ENCODE measurements at regions not wholly inside any gene's neighbourhood (a gene's known extent, or its start where the extent isn't known, plus 50 kb on each side); places are given as distances from the start of the nearest gene placed in this dataset.

GRCh38 chr13:76600081-76600480, 286.1 kb downstream of the KCTD12 start:
- no peaks in the 10 kb centered on the region for H3K9me3 ChIP-seq (ENCODE audit: insufficient read depth in 2 of 2, low read depth in 1 of 2, low read length in 1 of 2)
- H4K20me1 ChIP-seq (replicated peaks in 1 of 2; ENCODE audit: control insufficient read depth in 1 of 2, insufficient read depth in 2 of 2, low read length in 2 of 2), result no peaks in the 10 kb centered on the region
- H3K27ac ChIP-seq (ENCODE audit: low read depth, low read length), result no peak overlapping the region
- H3K9ac ChIP-seq (replicated peaks in 1 of 4; ENCODE audit: extremely low read depth in 1 of 4, low read depth in 3 of 4, low read length in 3 of 4), result no peak overlapping the region
- ChIA-PET CTCF (ENCODE audit: partially characterized antibody) (no interaction called here), POLR2A (ENCODE audit: partially characterized antibody) (no interaction called here)
- no peak overlapping the region for H2BK5ac ChIP-seq (ENCODE audit: low read depth, low read length)
- H4K91ac ChIP-seq (replicated peaks; ENCODE audit: insufficient read length, low read length), result no peak overlapping the region
- H3K14ac ChIP-seq (ENCODE audit: insufficient read length), result no peak overlapping the region
- H4K5ac ChIP-seq (ENCODE audit: insufficient read length, low read depth, low read length), result no peak overlapping the region
- H3K4ac ChIP-seq (replicated peaks; ENCODE audit: insufficient read length, low read depth, low read length), result no peak overlapping the region
- H2BK12ac ChIP-seq (ENCODE audit: low read depth, low read length), result no peak overlapping the region
- H3K23ac ChIP-seq (ENCODE audit: insufficient read length), result no peak overlapping the region
- H3K18ac ChIP-seq (ENCODE audit: extremely low read depth, low read length), result no peak overlapping the region
- H3K4me3 ChIP-seq (ENCODE audit: extremely low read depth in 1 of 4, insufficient read depth in 2 of 4, low read depth in 3 of 4, low read length in 4 of 4), result no peak overlapping the region
- no peak overlapping the region for H2BK15ac ChIP-seq (ENCODE audit: low read length)
- no peak overlapping the region for H3K56ac ChIP-seq (replicated peaks; ENCODE audit: insufficient read length, low read depth, low read length)
- no peak overlapping the region for H2AFZ ChIP-seq (ENCODE audit: low read length)
- DNase-seq (ENCODE audit: low read depth in 1 of 2, low spot score in 2 of 2), result no peak
- no peaks in the 10 kb centered on the region for H3K36me3 ChIP-seq (ENCODE audit: control insufficient read depth in 2 of 4, insufficient read depth in 4 of 4, low read length in 3 of 4)
- no peak overlapping the region for H4K8ac ChIP-seq (ENCODE audit: extremely low read depth, insufficient read depth, low read length)
- TF ChIP-seq CBX8 (IDR thresholded peaks at IDR 0.05; ENCODE audit: borderline replicate concordance, low read depth, low read length), result no peak
- TF ChIP-seq SP2 (IDR thresholded peaks at IDR 0.05; ENCODE audit: low read length), result no peak
- no peak for TF ChIP-seq SAP30 (IDR thresholded peaks at IDR 0.05; ENCODE audit: insufficient read depth, insufficient replicate concordance, low read length)
- TF ChIP-seq CHD1 (IDR thresholded peaks at IDR 0.05; ENCODE audit: low read depth, low read length), result no peak
- no peak for TF ChIP-seq SIN3A (conservative IDR thresholded peaks at IDR 0.05 in 1 of 2, IDR thresholded peaks at IDR 0.05 in 1 of 2; ENCODE audit: low read depth in 1 of 2, low read length in 2 of 2)
- no peak for TF ChIP-seq POLR2A (IDR thresholded peaks at IDR 0.05; ENCODE audit: control extremely low read depth in 1 of 2, low read depth in 2 of 2, low read length in 2 of 2)
- TF ChIP-seq SIX5 (IDR thresholded peaks at IDR 0.05; ENCODE audit: low read depth, low read length), result no peak
- TF ChIP-seq TAF1 (IDR thresholded peaks at IDR 0.05; ENCODE audit: low read depth, low read length), result no peak
- FAIRE-seq, result no peak
- H3K4me2 ChIP-seq (ENCODE audit: insufficient read depth in 1 of 2, low read depth in 2 of 2, low read length in 2 of 2), result no peak overlapping the region
- H2AK5ac ChIP-seq (ENCODE audit: low read depth, low read length), result no peak overlapping the region
- H3K79me2 ChIP-seq (ENCODE audit: control insufficient read depth in 1 of 2, insufficient read depth in 2 of 2, low read length in 2 of 2), result no peaks in the 10 kb centered on the region
- H2BK20ac ChIP-seq (ENCODE audit: low read length), result no peak overlapping the region
- no peaks in the 10 kb centered on the region for H3K4me1 ChIP-seq (replicated peaks in 1 of 4; ENCODE audit: control insufficient read depth in 3 of 4, insufficient read depth in 4 of 4, low read length in 3 of 4)
- no peak overlapping the region for H2BK120ac ChIP-seq (replicated peaks; ENCODE audit: low read depth, low read length)
- no peaks in the 10 kb centered on the region for H3K27me3 ChIP-seq (replicated peaks in 1 of 4; ENCODE audit: control insufficient read depth in 3 of 4, extremely low read depth in 1 of 4, insufficient read depth in 3 of 4, low read length in 3 of 4)
- no peaks in the 10 kb centered on the region for H3K79me1 ChIP-seq (ENCODE audit: low read depth, low read length)
- H3K23me2 ChIP-seq (ENCODE audit: low read depth, low read length), result no peaks in the 10 kb centered on the region

Measured in H1 (cell line).